D721Med (cell line): ENCODE measurements at regions not wholly inside any gene's neighbourhood (a gene's known extent, or its start where the extent isn't known, plus 50 kb on each side); places are given as distances from the start of the nearest gene placed in this dataset.

Experiments
- DNase-seq: peaks from one replicate; pipeline ENCODE4 v3.0.0; 2011; ENCODE audit warnings: low spot score; ENCODE audit not compliant: insufficient read length
- FAIRE-seq: peaks from 2 replicates; lab custom pipeline; 2011; peaks lifted over from hg19 to GRCh38; lab: Jason Lieb, UNC
- CTCF ChIP-seq: IDR thresholded peaks from 2 replicates; pipeline ENCODE4 v1.5.1; 2012; ENCODE audit warnings: mild to moderate bottlenecking, control low read depth; ENCODE audit not compliant: insufficient read depth; ENCODE audit errors: missing control alignments

- DNase-seq (no peak), FAIRE-seq (no peak)
- TF ChIP-seq CTCF: no peak
Observed at GRCh38 chr2:239563561-239563960, 162.7 kb upstream of the HDAC4 start.

GRCh38 chr2:239561446-239562001 lies 160.7 kb upstream of the HDAC4 start:
- FAIRE-seq (no peak), DNase-seq (no peak)
- no peak for TF ChIP-seq CTCF

GRCh38 chr2:239559417-239560261 lies 158.8 kb upstream of the HDAC4 start:
- TF ChIP-seq CTCF: no peak
- no peak for DNase-seq
- FAIRE-seq: no peak

- DNase-seq (no peak), FAIRE-seq (no peak)
- no peak for TF ChIP-seq CTCF
Observed at GRCh38 chr2:239558661-239559060, 157.8 kb upstream of the HDAC4 start.

GRCh38 chr2:239557516-239557915 lies 156.7 kb upstream of the HDAC4 start:
- FAIRE-seq (no peak), DNase-seq (no peak)
- TF ChIP-seq CTCF: no peak

- DNase-seq: no peak
Observed at GRCh38 chr2:239555571-239555905, 154.7 kb upstream of the HDAC4 start.

More at GRCh38 chr2:239555571-239555905, 154.7 kb upstream of the HDAC4 start:
- no peak for TF ChIP-seq CTCF
- FAIRE-seq: no peak
